ENCODE measurements at regions not wholly inside any gene's neighbourhood (a gene's known extent, or its start where the extent isn't known, plus 50 kb on each side); places are given as distances from the start of the nearest gene placed in this dataset.

- DNase-seq (ENCODE audit: low spot score): no peak
- TF ChIP-seq CTCF (IDR thresholded peaks at IDR 0.05; ENCODE audit: borderline replicate concordance, control extremely low read depth, extremely low read depth, insufficient read depth, missing control alignments): no peak
- in situ Hi-C loops (cut with MboI; ENCODE audit: low sequenced_read_pairs, unreplicated experiment): no loop called here
Measured at GRCh38 chr3:140844072-140844471, 97.6 kb upstream of the SLC25A36 start.

- DNase-seq (ENCODE audit: low spot score): no peak
- in situ Hi-C loops (cut with MboI; ENCODE audit: low sequenced_read_pairs, unreplicated experiment): no loop called here
- TF ChIP-seq CTCF (IDR thresholded peaks at IDR 0.05; ENCODE audit: borderline replicate concordance, control extremely low read depth, extremely low read depth, insufficient read depth, missing control alignments): no peak
Measured at GRCh38 chr3:140845882-140846281, 95.8 kb upstream of the SLC25A36 start.

GRCh38 chr3:140848666-140849065, 93.0 kb upstream of the SLC25A36 start:
- no peak for DNase-seq (ENCODE audit: low spot score)
- no peak for TF ChIP-seq CTCF (IDR thresholded peaks at IDR 0.05; ENCODE audit: borderline replicate concordance, control extremely low read depth, extremely low read depth, insufficient read depth, missing control alignments)
- in situ Hi-C loops (cut with MboI; ENCODE audit: low sequenced_read_pairs, unreplicated experiment): no loop called here

- DNase-seq (ENCODE audit: low spot score): no peak
- in situ Hi-C loops (cut with MboI; ENCODE audit: low sequenced_read_pairs, unreplicated experiment): loop anchor here (25.0 kb wide), 2 partner anchors 238 to 738 kb away; no protein-coding TSS in a partner anchor
- TF ChIP-seq CTCF (IDR thresholded peaks at IDR 0.05; ENCODE audit: borderline replicate concordance, control extremely low read depth, extremely low read depth, insufficient read depth, missing control alignments): no peak
Measured at GRCh38 chr3:140850210-140850955, 91.3 kb upstream of the SLC25A36 start.

- no peak for TF ChIP-seq CTCF (IDR thresholded peaks at IDR 0.05; ENCODE audit: borderline replicate concordance, control extremely low read depth, extremely low read depth, insufficient read depth, missing control alignments)
- in situ Hi-C loops (cut with MboI; ENCODE audit: low sequenced_read_pairs, unreplicated experiment): loop anchor here (25.0 kb wide), 2 partner anchors 243 to 743 kb away; no protein-coding TSS in a partner anchor
- DNase-seq (ENCODE audit: low spot score): no peak
Measured at GRCh38 chr3:140854961-140855360, 86.7 kb upstream of the SLC25A36 start.

GRCh38 chr3:140856905-140857304, 84.7 kb upstream of the SLC25A36 start:
- in situ Hi-C loops (cut with MboI; ENCODE audit: low sequenced_read_pairs, unreplicated experiment): loop anchor here (25.0 kb wide), 2 partner anchors 245 to 745 kb away; no protein-coding TSS in a partner anchor
- no peak for TF ChIP-seq CTCF (IDR thresholded peaks at IDR 0.05; ENCODE audit: borderline replicate concordance, control extremely low read depth, extremely low read depth, insufficient read depth, missing control alignments)
- no peak for DNase-seq (ENCODE audit: low spot score)

All from GM13976 (cell line).